ENCODE measurements at regions not wholly inside any gene's neighbourhood (a gene's known extent, or its start where the extent isn't known, plus 50 kb on each side); places are given as distances from the start of the nearest gene placed in this dataset.

GRCh38 chr4:116530048-116530447 lies 555.3 kb downstream of the TRAM1L1 start:
- TF ChIP-seq RCOR1 (IDR thresholded peaks at IDR 0.05; ENCODE audit: low read length), result no peak
- TF ChIP-seq EP300 (IDR thresholded peaks at IDR 0.05; ENCODE audit: borderline replicate concordance in 1 of 2, low read depth in 1 of 2, low read length in 1 of 2), result no peak
- TF ChIP-seq, protein P1, sequence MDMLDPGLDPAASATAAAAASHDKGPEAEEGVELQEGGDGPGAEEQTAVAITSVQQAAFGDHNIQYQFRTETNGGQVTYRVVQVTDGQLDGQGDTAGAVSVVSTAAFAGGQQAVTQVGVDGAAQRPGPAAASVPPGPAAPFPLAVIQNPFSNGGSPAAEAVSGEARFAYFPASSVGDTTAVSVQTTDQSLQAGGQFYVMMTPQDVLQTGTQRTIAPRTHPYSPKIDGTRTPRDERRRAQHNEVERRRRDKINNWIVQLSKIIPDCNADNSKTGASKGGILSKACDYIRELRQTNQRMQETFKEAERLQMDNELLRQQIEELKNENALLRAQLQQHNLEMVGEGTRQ (IDR thresholded peaks at IDR 0.05; ENCODE audit: borderline replicate concordance, low read depth, low read length), result no peak
- TF ChIP-seq PBX3 (IDR thresholded peaks at IDR 0.05), result no peak
- no peak for TF ChIP-seq RFX5 (IDR thresholded peaks at IDR 0.05; ENCODE audit: low read length)
- no peak for TF ChIP-seq FOXJ3 (CRISPR knock-in tag; IDR thresholded peaks at IDR 0.05)
- 27% methylated on average over 2 of the region's 2 CpGs for WGBS (ENCODE audit: low lambda C conversion rate)

DNA sequence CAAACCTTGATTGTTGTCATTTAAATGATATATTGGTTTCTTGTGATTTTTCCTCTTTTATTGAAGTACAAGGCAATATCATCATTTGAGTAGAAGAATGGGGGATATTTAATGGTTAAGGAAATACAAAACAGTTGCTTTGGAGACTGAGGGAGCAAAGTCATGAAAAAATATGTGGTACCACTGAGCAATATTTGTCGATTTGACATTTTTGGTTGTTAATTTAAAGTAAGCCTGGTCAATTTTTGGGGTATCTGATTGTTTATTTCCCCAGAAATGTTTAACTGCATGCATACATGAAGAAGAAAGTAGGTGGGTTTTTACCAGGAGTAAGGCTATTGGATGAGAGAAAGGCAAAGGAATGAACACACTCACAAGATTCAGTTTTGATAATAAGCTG lies 556.2 kb downstream of the TRAM1L1 start:
- H3K27ac ChIP-seq (ENCODE audit: low read depth in 2 of 2, low read length in 1 of 2), result no peak overlapping the region
- no peaks in the 10 kb centered on the region for H3K79me2 ChIP-seq (ENCODE audit: insufficient read depth)
- no peaks in the 10 kb centered on the region for H3F3A ChIP-seq (replicated peaks; ENCODE audit: insufficient read depth)
- no peaks in the 10 kb centered on the region for H4K20me1 ChIP-seq (ENCODE audit: insufficient read depth)
- H2AFZ ChIP-seq (ENCODE audit: low read depth), result no peak overlapping the region
- no peak for DNase-seq
- ChIA-PET POLR2A (no interaction called here), CTCF (interaction anchor here (1.7 kb wide), 1 partner anchor 10 kb away, joined by 3 read pairs; no protein-coding TSS in a partner anchor)
- H3K4me3 ChIP-seq (ENCODE audit: low read depth in 2 of 2, low read length in 1 of 2), result no peak overlapping the region
- no peak overlapping the region for H3K9ac ChIP-seq
- H3K9me2 ChIP-seq, result no peaks in the 10 kb centered on the region
- H3K9me3 ChIP-seq, result no peaks in the 10 kb centered on the region
- no peaks in the 10 kb centered on the region; a peak in 1 of 4 replicates for H3K4me1 ChIP-seq (ENCODE audit: control insufficient read depth in 1 of 2, insufficient read depth in 2 of 2, low read depth in 1 of 2, low read length in 1 of 2)
- no peak overlapping the region for H3K4me2 ChIP-seq
- no peak for TF ChIP-seq RCOR1 (IDR thresholded peaks at IDR 0.05; ENCODE audit: low read length)
- no peak for TF ChIP-seq SMC3 (IDR thresholded peaks at IDR 0.05; ENCODE audit: low read depth, low read length)
- TF ChIP-seq GABPA (IDR thresholded peaks at IDR 0.05; ENCODE audit: low read depth), result no peak
- TF ChIP-seq, protein P1 (IDR thresholded peaks at IDR 0.05; ENCODE audit: borderline replicate concordance, low read depth, low read length), result no peak
- TF ChIP-seq NFIC (IDR thresholded peaks at IDR 0.05; ENCODE audit: borderline replicate concordance), result no peak
- no peak for TF ChIP-seq MXI1 (IDR thresholded peaks at IDR 0.05; ENCODE audit: low read depth, low read length)
- no peak for TF ChIP-seq FOSL2 (IDR thresholded peaks at IDR 0.05; ENCODE audit: borderline replicate concordance, low read depth)
- no peak for TF ChIP-seq PBX3 (IDR thresholded peaks at IDR 0.05)
- no peak for TF ChIP-seq IRF3 (IDR thresholded peaks at IDR 0.05; ENCODE audit: low read depth, low read length)
- TF ChIP-seq EP300 (IDR thresholded peaks at IDR 0.05; ENCODE audit: borderline replicate concordance in 1 of 2, low read depth in 1 of 2, low read length in 1 of 2), result no peak
- no peak for TF ChIP-seq NRF1 (IDR thresholded peaks at IDR 0.05; ENCODE audit: low read depth, low read length)
- WGBS (ENCODE audit: low lambda C conversion rate), result 39% methylated on average over 1 of the region's 1 CpG
- no peaks in the 10 kb centered on the region for H3K27me3 ChIP-seq (ENCODE audit: insufficient read depth)
- no peaks in the 10 kb centered on the region for H3K36me3 ChIP-seq (replicated peaks in 1 of 2; ENCODE audit: control insufficient read depth in 1 of 2, insufficient read depth in 2 of 2, low read length in 1 of 2)

More at GRCh38 chr4:116530048-116530447, 555.3 kb downstream of the TRAM1L1 start:
- H3K4me2 ChIP-seq, result no peak overlapping the region
- no peak overlapping the region for H3K27ac ChIP-seq (ENCODE audit: low read depth in 2 of 2, low read length in 1 of 2)
- no peaks in the 10 kb centered on the region for H3K9me2 ChIP-seq
- no peak overlapping the region for H3K9ac ChIP-seq
- no peaks in the 10 kb centered on the region; a peak in 1 of 4 replicates for H3K4me1 ChIP-seq (ENCODE audit: control insufficient read depth in 1 of 2, insufficient read depth in 2 of 2, low read depth in 1 of 2, low read length in 1 of 2)
- H3K27me3 ChIP-seq (ENCODE audit: insufficient read depth), result no peaks in the 10 kb centered on the region
- H2AFZ ChIP-seq (ENCODE audit: low read depth), result no peak overlapping the region
- no peaks in the 10 kb centered on the region for H3K9me3 ChIP-seq
- POLR2A ChIA-PET, result no interaction called here
- H3F3A ChIP-seq (replicated peaks; ENCODE audit: insufficient read depth), result no peaks in the 10 kb centered on the region
- DNase-seq, result no peak
- H3K36me3 ChIP-seq (replicated peaks in 1 of 2; ENCODE audit: control insufficient read depth in 1 of 2, insufficient read depth in 2 of 2, low read length in 1 of 2), result no peaks in the 10 kb centered on the region
- CTCF ChIA-PET, result no interaction called here
- no peaks in the 10 kb centered on the region for H4K20me1 ChIP-seq (ENCODE audit: insufficient read depth)
- no peaks in the 10 kb centered on the region for H3K79me2 ChIP-seq (ENCODE audit: insufficient read depth)
- no peak overlapping the region for H3K4me3 ChIP-seq (ENCODE audit: low read depth in 2 of 2, low read length in 1 of 2)
